Mucosa of rectum (tissue), 2 donors: ENCODE measurements at regions not wholly inside any gene's neighbourhood (a gene's known extent, or its start where the extent isn't known, plus 50 kb on each side); places are given as distances from the start of the nearest gene placed in this dataset.

Source experiments
- H3K27ac ChIP-seq, 2 donors: one replicate each; pipeline ENCODE4 v1.7.0; 2013; ENCODE audit warnings: inconsistent platforms in 2 of 2, low read depth in 2 of 2, low read length in 2 of 2
- H3K27me3 ChIP-seq, 2 donors: one replicate each; pipeline ENCODE4 v1.7.0; 2013; ENCODE audit warnings: low read length in 2 of 2; ENCODE audit not compliant: control insufficient read depth in 2 of 2, insufficient read depth in 2 of 2
- H3K36me3 ChIP-seq, 2 donors: one replicate each; pipeline ENCODE4 v1.7.0; 2013; ENCODE audit warnings: low read length in 2 of 2; ENCODE audit not compliant: control insufficient read depth in 2 of 2, insufficient read depth in 2 of 2
- H3K4me1 ChIP-seq, 2 donors: one replicate each; pipeline ENCODE4 v1.7.0; 2013; ENCODE audit warnings: low read length in 2 of 2, mild to moderate bottlenecking in 1 of 2; ENCODE audit not compliant: control insufficient read depth in 2 of 2, insufficient read depth in 2 of 2
- H3K4me3 ChIP-seq, 2 donors: one replicate each; pipeline ENCODE4 v1.7.0; 2013; ENCODE audit warnings: low read length in 2 of 2
- H3K9ac ChIP-seq, 2 donors: one replicate each; pipeline ENCODE4 v1.7.0; 2013; ENCODE audit warnings: low read length in 2 of 2, low read depth in 1 of 2, mild to moderate bottlenecking in 1 of 2
- H3K9me3 ChIP-seq, 2 donors: one replicate each; pipeline ENCODE4 v1.7.0; 2013; ENCODE audit warnings: low read length in 2 of 2; ENCODE audit not compliant: control insufficient read depth in 2 of 2
- donor health status: healthy.
- donor health status: Normal muscosa, but diverticular disease.

DNA sequence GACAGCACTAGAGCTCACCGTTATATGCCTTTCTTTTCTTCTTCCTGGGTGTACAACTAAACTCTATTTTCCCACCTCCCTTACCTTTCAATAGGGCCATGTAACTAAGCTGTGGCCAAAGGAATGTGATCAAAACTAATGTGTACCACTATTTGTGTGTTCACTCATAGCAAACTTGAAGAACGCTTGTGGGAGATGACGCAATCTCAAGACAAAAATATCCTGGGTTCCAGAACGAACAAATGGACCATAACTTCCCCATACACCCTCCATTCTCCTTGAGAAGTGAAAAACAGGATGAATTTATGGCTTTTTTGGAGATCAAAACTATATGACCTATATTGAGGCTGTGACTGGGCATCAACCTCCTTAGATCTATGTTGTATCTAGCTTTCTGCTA is 139.7 kb upstream of the GLRA2 start:
- Histone ChIP-seq H3K9me3 (no peaks in the 10 kb centered on the region), H3K4me1 (no peaks in the 10 kb centered on the region), H3K4me3 (no peak overlapping the region), H3K36me3 (no peaks in the 10 kb centered on the region), H3K27ac (no peak overlapping the region), H3K9ac (no peak overlapping the region), H3K27me3 (no peaks in the 10 kb centered on the region)

DNA sequence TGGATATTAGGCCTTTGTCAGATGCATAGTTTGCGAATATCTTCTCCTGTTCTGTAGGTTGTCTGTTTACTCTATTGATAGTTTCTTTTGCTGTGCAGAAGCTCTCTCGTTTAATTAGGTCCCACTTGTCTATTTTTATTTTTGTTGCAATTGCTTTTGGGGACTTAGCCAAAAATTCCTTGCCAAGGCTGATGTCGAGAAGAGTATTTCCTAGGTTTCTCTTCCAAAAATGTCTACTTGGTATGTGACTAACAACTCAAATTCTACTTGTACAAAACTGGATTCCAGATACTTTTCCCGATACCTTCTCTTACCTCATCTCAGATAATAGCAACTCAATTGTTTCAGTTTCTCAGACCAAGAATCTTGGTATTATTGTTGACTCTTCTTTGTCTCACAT is 142.4 kb upstream of the GLRA2 start:
- no peaks in the 10 kb centered on the region for H3K9me3 ChIP-seq
- no peak overlapping the region for H3K9ac ChIP-seq
- no peaks in the 10 kb centered on the region for H3K27me3 ChIP-seq
- no peaks in the 10 kb centered on the region for H3K36me3 ChIP-seq
- H3K4me1 ChIP-seq, result no peaks in the 10 kb centered on the region
- H3K27ac ChIP-seq, result no peak overlapping the region
- H3K4me3 ChIP-seq, result no peak overlapping the region

GRCh38 chrX:14380044-14380443 is 149.3 kb upstream of the GLRA2 start:
- no peaks in the 10 kb centered on the region for H3K4me1 ChIP-seq
- H3K9ac ChIP-seq, result no peak overlapping the region

GRCh38 chrX:14377427-14377826 is 151.9 kb upstream of the GLRA2 start:
- H3K4me1 ChIP-seq, result no peaks in the 10 kb centered on the region
- H3K4me3 ChIP-seq, result no peak overlapping the region
- H3K36me3 ChIP-seq, result no peaks in the 10 kb centered on the region
- no peaks in the 10 kb centered on the region for H3K9me3 ChIP-seq
- H3K9ac ChIP-seq, result no peak overlapping the region
- H3K27ac ChIP-seq, result no peak overlapping the region
- H3K27me3 ChIP-seq, result no peaks in the 10 kb centered on the region

More at GRCh38 chrX:14380044-14380443, 149.3 kb upstream of the GLRA2 start:
- Histone ChIP-seq H3K9me3 (no peaks in the 10 kb centered on the region), H3K27ac (no peak overlapping the region), H3K36me3 (no peaks in the 10 kb centered on the region), H3K4me3 (no peak overlapping the region), H3K27me3 (no peaks in the 10 kb centered on the region)

- peaks cover 0 to 2% of the 10 kb centered on the region in 2 donors for H3K4me1 ChIP-seq
- H3K27ac ChIP-seq, result no peak overlapping the region
- no peaks in the 10 kb centered on the region for H3K9me3 ChIP-seq
- no peaks in the 10 kb centered on the region for H3K36me3 ChIP-seq
- no peak overlapping the region for H3K9ac ChIP-seq
- H3K4me3 ChIP-seq, result no peak overlapping the region
- H3K27me3 ChIP-seq, result no peaks in the 10 kb centered on the region
Measured at GRCh38 chrX:14363728-14364127, 165.6 kb upstream of the GLRA2 start.

- Histone ChIP-seq H3K9ac (no peak overlapping the region), H3K36me3 (no peaks in the 10 kb centered on the region), H3K4me1 (peaks cover 0 to 2% of the 10 kb centered on the region in 2 donors), H3K27me3 (no peaks in the 10 kb centered on the region), H3K4me3 (no peak overlapping the region), H3K9me3 (no peaks in the 10 kb centered on the region), H3K27ac (no peak overlapping the region)
Measured at GRCh38 chrX:14362721-14363120, 166.6 kb upstream of the GLRA2 start.

DNA sequence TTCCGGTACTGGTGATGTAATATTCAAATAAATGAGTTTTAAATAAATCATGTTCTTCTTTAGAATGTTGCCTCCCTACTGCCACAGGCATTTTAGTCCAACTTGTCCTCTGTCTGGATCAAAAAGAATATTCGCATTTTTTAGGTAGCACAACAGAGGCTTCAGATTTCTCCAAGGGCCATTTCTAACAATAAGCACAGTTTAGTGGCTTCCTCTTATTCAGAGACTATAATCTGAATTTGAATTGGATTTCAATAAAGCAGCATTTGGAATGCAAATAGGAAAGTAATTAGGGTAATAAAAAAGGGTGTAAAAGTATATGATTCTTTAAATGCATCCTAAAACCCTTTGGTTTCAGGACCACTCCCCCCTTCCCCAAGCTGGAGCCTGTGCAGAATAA is 167.9 kb upstream of the GLRA2 start:
- Histone ChIP-seq H3K9ac (no peak overlapping the region), H3K4me3 (no peak overlapping the region), H3K36me3 (no peaks in the 10 kb centered on the region), H3K27me3 (no peaks in the 10 kb centered on the region), H3K9me3 (no peaks in the 10 kb centered on the region), H3K4me1 (peaks cover 0 to 2% of the 10 kb centered on the region in 2 donors), H3K27ac (no peak overlapping the region)

DNA sequence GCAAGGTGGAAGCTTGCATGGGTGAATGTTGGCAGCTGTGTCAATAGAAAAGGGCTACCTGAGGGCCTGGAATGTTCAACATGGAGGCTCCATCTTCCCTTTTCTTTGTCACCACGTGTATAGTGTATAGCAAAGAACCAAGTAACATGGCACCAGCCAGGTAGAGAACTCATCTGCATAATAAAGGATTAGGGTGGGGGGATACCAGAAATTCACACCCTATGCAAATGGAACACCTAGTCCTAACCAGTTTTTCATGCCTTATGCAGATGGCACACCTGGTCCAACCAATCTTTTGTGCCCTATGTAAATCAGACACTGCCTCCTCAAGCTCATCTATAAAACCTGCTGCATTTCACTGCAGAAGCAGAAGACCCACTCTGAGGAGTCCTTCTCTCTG is 169.6 kb upstream of the GLRA2 start:
- Histone ChIP-seq H3K9me3 (no peaks in the 10 kb centered on the region), H3K36me3 (no peaks in the 10 kb centered on the region), H3K4me3 (no peak overlapping the region), H3K9ac (no peak overlapping the region), H3K27me3 (no peaks in the 10 kb centered on the region), H3K4me1 (peaks cover 0 to 2% of the 10 kb centered on the region in 2 donors), H3K27ac (no peak overlapping the region)

DNA sequence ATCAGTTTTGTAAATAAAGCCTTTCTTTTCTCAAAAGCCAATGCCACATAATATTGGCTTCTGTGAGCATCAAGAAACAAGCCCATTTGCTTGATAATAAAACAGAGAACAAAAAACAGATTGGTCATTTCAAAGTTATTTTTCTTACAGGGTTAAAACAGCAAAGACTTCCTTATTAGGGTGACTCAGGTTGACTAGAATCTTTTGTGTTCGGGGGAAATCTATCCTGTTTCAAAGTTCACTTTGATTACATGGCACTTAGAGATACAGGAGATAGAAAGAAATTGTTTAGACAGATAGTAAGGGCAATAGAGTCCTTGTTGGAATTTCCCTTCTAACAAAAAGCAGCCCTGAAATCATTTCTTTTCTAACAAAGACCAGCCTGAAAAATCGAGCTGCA is 170.0 kb upstream of the GLRA2 start:
- no peak overlapping the region for H3K4me3 ChIP-seq
- peaks cover 0 to 2% of the 10 kb centered on the region in 2 donors for H3K4me1 ChIP-seq
- no peaks in the 10 kb centered on the region for H3K36me3 ChIP-seq
- no peaks in the 10 kb centered on the region for H3K9me3 ChIP-seq
- H3K9ac ChIP-seq, result no peak overlapping the region
- no peaks in the 10 kb centered on the region for H3K27me3 ChIP-seq
- no peak overlapping the region for H3K27ac ChIP-seq

- Histone ChIP-seq H3K36me3 (no peaks in the 10 kb centered on the region), H3K4me3 (no peak overlapping the region), H3K4me1 (peaks cover 0 to 2% of the 10 kb centered on the region in 2 donors), H3K9ac (no peak overlapping the region), H3K27me3 (no peaks in the 10 kb centered on the region), H3K9me3 (no peaks in the 10 kb centered on the region), H3K27ac (no peak overlapping the region)
Measured at GRCh38 chrX:14357314-14357713, 172.0 kb upstream of the GLRA2 start.

DNA sequence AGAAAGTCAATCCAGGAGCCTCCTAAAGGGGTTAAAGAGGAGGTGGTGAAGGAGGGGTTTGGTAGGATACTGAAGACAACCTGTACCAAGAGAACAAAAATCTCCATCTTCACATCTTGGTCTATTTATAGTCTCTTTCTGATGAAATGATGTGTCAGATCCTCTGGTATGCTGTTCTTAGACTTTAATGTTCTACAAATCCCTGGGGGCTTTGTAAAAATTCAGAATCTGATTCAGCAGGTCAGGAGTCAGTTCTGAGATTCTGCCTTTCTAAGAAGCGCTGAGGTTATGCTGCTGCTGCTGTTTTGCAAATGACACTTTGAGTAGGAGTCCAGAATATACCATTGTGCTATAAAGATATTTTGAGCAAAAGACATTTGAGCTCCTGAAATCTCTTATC is 172.9 kb upstream of the GLRA2 start:
- H3K9ac ChIP-seq, result no peak overlapping the region
- H3K27me3 ChIP-seq, result no peaks in the 10 kb centered on the region
- no peak overlapping the region for H3K4me3 ChIP-seq
- H3K9me3 ChIP-seq, result no peaks in the 10 kb centered on the region
- no peak overlapping the region for H3K27ac ChIP-seq
- H3K4me1 ChIP-seq, result peaks cover 0 to 2% of the 10 kb centered on the region in 2 donors
- H3K36me3 ChIP-seq, result no peaks in the 10 kb centered on the region
